Retinal pigment epithelial cell (primary cell): ENCODE measurements at regions not wholly inside any gene's neighbourhood (a gene's known extent, or its start where the extent isn't known, plus 50 kb on each side); places are given as distances from the start of the nearest gene placed in this dataset.
A peak's percentile ranks its signal among the peaks of the same experiment; 100 is the strongest.
"Not testable (repeated sequence)": the region's sequence is repeated elsewhere in the genome, so short reads cannot be mapped to it uniquely, and the experiment has no call there.

ENCODE experiments used
- DNase-seq: peaks from one replicate; pipeline ENCODE4 v3.0.0-alpha.2; 2010; ENCODE audit warnings: low read depth
- H3K4me3 ChIP-seq: 2 replicates; pipeline ENCODE4 v1.5.1; 2011; ENCODE audit warnings: mild to moderate bottlenecking, low read length, control low read depth, moderate library complexity
- TF ChIP-seq, protein P1 (sequence below): conservative IDR thresholded peaks from 2 replicates; pipeline ENCODE4 v1.5.1; 2011; ENCODE audit warnings: low read depth, low read length, control low read depth, inconsistent platforms

DNA sequence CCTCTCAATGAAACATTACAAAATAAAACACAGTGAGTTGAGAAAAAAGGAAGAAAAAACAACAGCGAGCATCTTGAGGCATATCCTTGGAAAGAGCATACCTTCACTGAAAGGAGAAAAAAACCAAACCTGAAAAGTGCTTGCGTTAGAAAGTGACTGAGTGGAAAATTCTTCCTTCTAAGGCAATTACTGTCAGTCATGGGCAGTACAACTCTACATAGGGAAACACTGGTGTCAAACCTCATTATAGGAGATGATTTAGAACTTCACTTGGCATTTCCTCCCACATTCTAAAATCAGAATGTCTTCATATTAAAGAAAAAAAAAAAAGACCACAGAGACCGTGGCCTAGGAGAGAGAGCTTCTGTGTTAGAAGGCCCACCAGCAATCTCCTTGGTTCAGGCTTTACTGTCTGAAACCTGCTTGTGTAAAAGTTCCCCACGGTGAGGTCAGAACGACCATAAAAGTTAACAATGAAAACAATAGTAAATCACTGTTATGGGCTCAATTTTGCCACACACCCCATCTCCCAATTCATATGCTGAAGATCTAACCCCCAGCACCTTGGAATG is 91.1 kb upstream of the CRY1 start:
- H3K4me3 ChIP-seq, result no peak overlapping the region
- no peak for DNase-seq
- TF ChIP-seq, protein P1, sequence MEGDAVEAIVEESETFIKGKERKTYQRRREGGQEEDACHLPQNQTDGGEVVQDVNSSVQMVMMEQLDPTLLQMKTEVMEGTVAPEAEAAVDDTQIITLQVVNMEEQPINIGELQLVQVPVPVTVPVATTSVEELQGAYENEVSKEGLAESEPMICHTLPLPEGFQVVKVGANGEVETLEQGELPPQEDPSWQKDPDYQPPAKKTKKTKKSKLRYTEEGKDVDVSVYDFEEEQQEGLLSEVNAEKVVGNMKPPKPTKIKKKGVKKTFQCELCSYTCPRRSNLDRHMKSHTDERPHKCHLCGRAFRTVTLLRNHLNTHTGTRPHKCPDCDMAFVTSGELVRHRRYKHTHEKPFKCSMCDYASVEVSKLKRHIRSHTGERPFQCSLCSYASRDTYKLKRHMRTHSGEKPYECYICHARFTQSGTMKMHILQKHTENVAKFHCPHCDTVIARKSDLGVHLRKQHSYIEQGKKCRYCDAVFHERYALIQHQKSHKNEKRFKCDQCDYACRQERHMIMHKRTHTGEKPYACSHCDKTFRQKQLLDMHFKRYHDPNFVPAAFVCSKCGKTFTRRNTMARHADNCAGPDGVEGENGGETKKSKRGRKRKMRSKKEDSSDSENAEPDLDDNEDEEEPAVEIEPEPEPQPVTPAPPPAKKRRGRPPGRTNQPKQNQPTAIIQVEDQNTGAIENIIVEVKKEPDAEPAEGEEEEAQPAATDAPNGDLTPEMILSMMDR, result no peak

GRCh38 chr12:107196681-107197080 is 103.3 kb upstream of the CRY1 start:
- TF ChIP-seq, protein P1, result no peak
- no peak for DNase-seq

DNA sequence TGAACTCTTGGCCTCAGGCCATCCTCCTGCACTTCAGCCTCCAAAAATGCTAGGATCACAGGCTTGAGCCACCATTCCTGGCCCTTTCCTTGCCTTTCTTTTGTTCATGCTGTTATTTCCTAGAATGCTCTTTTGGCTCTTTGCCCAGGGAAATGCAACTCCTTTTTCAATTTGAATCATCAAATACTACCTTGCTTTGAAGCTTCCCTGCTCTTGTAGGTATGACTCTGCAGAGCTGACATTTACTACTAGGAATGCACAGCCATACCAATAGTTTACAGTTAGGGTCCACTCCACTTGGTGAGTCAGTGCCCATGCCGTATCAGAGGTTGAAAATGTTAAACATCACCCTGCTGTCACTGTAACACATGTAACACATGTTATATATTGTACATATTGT is 107.0 kb upstream of the CRY1 start:
- DNase-seq, result no peak
- H3K4me3 ChIP-seq, result no peak overlapping the region
- TF ChIP-seq, protein P1, result no peak

More at GRCh38 chr12:107196681-107197080, 103.3 kb upstream of the CRY1 start:
- no peak overlapping the region for H3K4me3 ChIP-seq

GRCh38 chr12:107207931-107208525 is 114.7 kb upstream of the CRY1 start:
- DNase-seq, result peak; percentile 28
- TF ChIP-seq, protein P1, result no peak
- no peak overlapping the region for H3K4me3 ChIP-seq

DNA sequence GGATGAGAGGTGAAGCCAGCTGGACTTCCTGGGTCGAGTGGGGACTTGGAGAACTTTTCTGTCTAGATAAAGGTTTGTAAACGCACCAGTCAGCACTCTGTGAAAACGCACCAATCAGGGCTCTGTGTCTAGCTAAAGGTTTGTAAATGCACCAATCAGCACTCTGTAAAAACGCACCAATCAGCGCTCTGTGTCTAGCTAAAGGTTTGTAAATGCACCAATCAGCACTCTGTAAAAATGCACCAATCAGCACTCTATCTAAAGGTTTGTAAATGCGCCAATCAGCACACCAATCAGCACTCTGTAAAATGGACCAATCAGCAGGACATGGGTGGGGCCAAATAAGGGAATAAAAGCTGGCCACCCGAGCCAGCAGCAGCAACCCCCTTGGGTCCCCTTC is 116.4 kb upstream of the CRY1 start:
- not testable (repeated sequence) for DNase-seq, H3K4me3 ChIP-seq

DNA sequence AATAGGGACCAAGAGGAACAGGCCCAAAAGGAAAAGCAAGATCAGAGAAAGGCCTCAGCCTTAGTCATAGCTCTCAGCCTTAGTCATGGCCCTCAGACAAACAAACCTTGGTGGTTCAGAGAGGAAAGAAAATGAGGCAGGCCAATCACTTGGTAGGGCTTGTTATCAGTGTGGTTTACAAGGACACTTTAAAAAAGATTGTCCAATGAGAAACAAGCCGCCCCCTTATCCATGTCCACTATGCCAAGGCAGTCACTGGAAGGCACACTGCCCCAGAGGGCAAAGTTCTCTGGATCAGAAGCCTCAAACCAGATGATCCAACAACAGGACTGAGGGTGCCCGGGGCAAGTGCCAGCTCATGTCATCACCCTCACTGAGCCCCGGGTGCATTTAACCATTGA is 121.0 kb upstream of the CRY1 start:
- DNase-seq, result not testable (repeated sequence)

GRCh38 chr12:107216411-107216810 is 123.1 kb upstream of the CRY1 start:
- DNase-seq, H3K4me3 ChIP-seq: not testable (repeated sequence)

More for the DNA sequence above, 121.0 kb upstream of the CRY1 start:
- not testable (repeated sequence) for H3K4me3 ChIP-seq

DNA sequence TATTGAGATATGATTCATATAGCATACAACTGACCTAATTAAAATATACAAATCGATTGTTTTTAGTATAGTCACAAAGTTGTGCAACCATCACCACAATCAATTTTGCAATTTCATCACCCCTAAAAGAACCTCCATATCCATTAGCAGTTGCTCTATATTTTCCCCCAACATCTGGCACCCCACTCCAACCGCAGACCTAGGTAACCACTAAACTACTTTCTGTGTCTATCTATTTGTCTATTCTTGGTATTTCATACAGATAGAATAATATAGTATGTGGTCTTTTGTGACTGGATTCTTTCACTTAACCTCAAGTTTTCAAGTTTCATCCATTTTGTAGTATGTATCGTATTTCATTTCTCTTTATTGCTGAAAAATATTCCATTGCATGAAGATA is 126.0 kb upstream of the CRY1 start:
- no peak overlapping the region for H3K4me3 ChIP-seq
- TF ChIP-seq, protein P1, result no peak
- no peak for DNase-seq

DNA sequence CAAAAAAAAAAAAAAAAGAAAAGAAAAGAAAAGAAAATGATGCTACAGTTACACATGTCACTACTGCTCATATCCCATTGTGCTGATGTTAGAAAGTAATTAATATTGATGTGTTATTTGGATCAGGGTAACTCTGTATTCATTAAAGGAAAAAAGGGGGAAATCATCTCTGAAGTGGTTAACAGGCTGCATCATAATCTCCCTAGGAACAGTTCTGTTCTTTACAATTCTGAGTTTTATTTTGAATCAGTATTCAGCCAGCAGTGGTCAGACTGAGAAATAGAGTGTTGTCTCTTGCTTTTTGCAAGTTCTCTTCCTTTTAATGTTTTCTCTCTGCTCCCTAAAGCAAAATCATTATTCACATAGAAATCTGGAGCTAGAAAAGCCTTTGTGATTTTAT is 128.6 kb upstream of the CRY1 start:
- no peak for DNase-seq
- TF ChIP-seq, protein P1, result no peak
- H3K4me3 ChIP-seq, result no peak overlapping the region
